ENCODE measurements at regions not wholly inside any gene's neighbourhood (a gene's known extent, or its start where the extent isn't known, plus 50 kb on each side); places are given as distances from the start of the nearest gene placed in this dataset.

DNA sequence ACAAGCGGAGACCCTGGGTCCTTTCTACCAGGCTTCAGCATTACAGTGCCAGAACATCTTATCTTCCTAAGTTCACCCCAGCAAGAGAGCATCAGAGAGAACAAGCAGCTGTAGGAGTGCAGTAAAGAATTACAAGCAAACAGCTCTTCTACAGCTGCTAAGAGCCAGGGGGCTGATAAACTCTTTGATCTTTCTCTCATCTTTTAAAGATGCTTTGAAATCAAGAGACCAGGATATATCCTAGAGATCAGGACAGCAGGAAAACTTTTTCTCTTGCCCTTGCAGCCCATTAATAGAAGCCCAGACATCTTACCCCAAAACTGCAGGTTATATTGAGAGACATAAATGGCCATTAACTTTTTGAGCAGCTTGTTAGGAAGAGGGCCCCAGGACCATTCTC is 198.1 kb downstream of the RSL24D1 start:
- TF ChIP-seq GTF2F1 (IDR thresholded peaks at IDR 0.05; ENCODE audit: low read length): no peak
- TF ChIP-seq, protein P1, sequence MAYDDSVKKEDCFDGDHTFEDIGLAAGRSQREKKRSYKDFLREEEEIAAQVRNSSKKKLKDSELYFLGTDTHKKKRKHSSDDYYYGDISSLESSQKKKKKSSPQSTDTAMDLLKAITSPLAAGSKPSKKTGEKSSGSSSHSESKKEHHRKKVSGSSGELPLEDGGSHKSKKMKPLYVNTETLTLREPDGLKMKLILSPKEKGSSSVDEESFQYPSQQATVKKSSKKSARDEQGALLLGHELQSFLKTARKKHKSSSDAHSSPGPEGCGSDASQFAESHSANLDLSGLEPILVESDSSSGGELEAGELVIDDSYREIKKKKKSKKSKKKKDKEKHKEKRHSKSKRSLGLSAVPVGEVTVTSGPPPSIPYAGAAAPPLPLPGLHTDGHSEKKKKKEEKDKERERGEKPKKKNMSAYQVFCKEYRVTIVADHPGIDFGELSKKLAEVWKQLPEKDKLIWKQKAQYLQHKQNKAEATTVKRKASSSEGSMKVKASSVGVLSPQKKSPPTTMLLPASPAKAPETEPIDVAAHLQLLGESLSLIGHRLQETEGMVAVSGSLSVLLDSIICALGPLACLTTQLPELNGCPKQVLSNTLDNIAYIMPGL (CRISPR knock-in tag; IDR thresholded peaks at IDR 0.05; ENCODE audit: borderline replicate concordance in 1 of 2, low read depth in 1 of 2): no peak
- TF ChIP-seq EEA1 (CRISPR knock-in tag; IDR thresholded peaks at IDR 0.05; ENCODE audit: borderline replicate concordance): no peak
- TF ChIP-seq, protein P2, sequence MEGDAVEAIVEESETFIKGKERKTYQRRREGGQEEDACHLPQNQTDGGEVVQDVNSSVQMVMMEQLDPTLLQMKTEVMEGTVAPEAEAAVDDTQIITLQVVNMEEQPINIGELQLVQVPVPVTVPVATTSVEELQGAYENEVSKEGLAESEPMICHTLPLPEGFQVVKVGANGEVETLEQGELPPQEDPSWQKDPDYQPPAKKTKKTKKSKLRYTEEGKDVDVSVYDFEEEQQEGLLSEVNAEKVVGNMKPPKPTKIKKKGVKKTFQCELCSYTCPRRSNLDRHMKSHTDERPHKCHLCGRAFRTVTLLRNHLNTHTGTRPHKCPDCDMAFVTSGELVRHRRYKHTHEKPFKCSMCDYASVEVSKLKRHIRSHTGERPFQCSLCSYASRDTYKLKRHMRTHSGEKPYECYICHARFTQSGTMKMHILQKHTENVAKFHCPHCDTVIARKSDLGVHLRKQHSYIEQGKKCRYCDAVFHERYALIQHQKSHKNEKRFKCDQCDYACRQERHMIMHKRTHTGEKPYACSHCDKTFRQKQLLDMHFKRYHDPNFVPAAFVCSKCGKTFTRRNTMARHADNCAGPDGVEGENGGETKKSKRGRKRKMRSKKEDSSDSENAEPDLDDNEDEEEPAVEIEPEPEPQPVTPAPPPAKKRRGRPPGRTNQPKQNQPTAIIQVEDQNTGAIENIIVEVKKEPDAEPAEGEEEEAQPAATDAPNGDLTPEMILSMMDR (CRISPR knock-in tag; IDR thresholded peaks at IDR 0.05): no peak
- no peak for TF ChIP-seq IKZF4 (CRISPR knock-in tag; IDR thresholded peaks at IDR 0.05; ENCODE audit: borderline replicate concordance, low read depth, not compliant biosample characterization)
- no peak for TF ChIP-seq CHD4 (IDR thresholded peaks at IDR 0.05; ENCODE audit: borderline replicate concordance, low read length)
- TF ChIP-seq POLR2AphosphoS5 (IDR thresholded peaks at IDR 0.05; ENCODE audit: low read depth, low read length): no peak
- TF ChIP-seq, protein P3, sequence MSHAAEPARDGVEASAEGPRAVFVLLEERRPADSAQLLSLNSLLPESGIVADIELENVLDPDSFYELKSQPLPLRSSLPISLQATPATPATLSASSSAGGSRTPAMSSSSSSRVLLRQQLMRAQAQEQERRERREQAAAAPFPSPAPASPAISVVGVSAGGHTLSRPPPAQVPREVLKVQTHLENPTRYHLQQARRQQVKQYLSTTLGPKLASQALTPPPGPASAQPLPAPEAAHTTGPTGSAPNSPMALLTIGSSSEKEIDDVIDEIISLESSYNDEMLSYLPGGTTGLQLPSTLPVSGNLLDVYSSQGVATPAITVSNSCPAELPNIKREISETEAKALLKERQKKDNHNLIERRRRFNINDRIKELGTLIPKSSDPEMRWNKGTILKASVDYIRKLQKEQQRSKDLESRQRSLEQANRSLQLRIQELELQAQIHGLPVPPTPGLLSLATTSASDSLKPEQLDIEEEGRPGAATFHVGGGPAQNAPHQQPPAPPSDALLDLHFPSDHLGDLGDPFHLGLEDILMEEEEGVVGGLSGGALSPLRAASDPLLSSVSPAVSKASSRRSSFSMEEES (CRISPR knock-in tag; IDR thresholded peaks at IDR 0.05): no peak
- no peak for TF ChIP-seq FOXP1 (IDR thresholded peaks at IDR 0.05)
- no peak for TF ChIP-seq FOXP1 (CRISPR knock-in tag; IDR thresholded peaks at IDR 0.05)
- no peak for TF ChIP-seq CHD2 (IDR thresholded peaks at IDR 0.05; ENCODE audit: low read depth, low read length)
- no peak for TF ChIP-seq MYNN (CRISPR knock-in tag; IDR thresholded peaks at IDR 0.05; ENCODE audit: low read depth)

Measured in HepG2 (cell line).